ENCODE measurements at regions not wholly inside any gene's neighbourhood (a gene's known extent, or its start where the extent isn't known, plus 50 kb on each side); places are given as distances from the start of the nearest gene placed in this dataset.

DNA sequence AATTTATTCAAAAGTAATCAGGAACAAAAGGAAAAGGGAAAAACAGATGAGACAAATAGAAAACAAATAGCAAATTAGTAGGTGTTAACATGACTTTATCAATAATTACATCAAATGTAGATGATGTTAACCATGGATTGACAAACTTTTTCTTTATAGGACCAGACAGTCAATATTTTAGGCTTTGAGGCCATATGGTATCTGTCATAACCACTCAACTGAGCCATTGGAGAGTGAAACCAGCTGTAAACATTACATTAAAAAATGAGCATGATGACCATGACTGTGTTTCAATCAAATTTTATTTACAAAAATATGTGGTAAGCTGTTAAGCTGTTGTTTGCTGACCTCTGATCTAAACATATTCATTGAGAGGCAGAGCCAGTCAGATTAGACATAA, 118.5 kb upstream of the NWD2 start:
- no peak for DNase-seq

DNA sequence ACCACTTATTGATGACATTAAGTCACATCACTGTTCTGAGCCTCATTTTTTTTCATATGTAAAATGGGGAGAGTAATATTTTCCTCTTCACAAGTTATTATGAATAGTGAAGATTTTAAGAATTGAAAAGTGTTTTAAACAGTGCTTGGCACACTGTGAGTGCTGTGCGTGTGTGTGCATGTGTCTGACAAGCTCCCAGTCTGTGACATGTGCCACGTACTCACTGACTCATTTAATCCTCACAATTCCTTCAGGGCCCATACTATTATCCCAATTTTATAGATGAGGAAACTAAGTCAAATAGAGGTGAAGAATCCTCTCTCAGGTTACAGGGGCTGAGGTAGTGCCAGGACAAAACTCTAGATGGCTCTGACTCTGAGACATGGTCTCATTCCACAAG, 114.1 kb upstream of the NWD2 start:
- no peak for DNase-seq

DNA sequence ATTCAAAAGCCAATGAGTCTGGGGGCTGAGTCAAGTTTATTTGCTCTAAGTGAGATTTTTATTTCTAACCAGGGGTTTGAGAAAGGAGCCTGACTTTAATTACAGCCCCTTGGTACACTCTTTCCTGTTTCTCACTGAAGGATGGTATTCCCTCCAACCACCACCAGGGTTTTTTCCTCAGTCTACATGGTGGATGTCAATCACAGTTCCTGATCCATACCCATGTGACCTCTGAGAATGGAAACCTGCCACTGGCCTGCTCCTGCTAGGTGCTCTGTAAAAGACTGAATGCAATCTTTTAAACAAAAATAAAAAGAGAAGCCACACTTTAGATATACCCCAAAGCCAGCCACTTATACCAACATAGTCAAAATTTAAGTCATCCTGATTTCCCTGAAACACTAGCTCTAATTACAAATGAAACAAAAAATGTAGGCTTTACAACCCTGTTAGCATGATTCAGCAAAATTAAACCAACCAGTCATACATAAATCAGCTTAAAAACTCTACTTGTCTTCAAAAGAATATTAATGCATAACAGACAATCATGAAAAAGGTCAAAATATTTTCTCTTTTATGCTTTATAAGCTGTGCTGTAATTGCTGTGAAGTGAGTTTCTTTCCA, 112.1 kb upstream of the NWD2 start:
- DNase-seq = no peak

DNA sequence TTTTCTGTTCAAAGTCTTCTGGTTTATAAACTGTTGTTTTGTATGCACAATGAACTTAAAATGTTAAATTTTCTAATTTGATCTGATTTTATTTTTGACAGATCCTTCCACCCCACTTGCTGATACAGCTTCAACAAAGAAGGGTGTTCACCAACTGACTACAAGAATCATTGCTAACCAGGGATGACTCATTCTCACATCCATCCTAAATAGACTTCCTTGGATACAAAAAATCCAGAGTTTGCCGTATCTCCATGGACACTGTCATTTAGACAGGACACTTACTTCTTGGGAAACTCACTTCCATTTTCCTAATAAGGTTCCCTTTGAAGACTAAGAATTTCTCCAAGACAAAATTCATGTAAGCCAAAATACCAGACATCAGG, 111.6 kb upstream of the NWD2 start:
- DNase-seq = no peak

DNA sequence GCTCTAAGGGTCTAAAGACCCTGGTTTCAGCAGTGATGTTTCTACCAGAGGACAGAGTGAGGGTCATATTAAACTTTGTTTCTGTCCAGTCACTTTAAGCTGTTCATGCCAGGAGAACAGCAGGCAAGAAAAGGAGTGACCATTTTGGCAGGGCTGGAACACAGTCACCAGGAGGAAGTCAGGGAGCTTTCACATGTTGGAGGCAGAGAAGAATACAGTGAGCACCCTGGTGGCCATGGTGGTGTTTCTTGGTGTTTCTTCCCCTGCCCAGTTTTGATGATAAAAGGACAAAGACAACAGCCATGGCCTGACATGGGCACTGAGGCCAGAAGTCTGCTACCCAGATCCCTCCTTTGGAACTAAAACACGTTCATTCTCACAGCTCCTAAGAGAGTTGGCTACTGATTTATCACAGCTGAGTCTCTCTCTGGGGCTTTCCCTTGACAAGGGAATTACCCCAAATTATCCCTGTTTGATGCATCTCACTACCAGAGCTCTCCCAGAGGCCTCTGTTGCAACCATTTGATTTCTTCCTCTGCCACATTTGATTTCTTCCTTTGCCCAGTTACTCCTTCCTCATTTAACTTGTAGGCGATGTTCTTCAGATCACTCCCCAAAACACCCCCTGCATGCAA, 106.4 kb upstream of the NWD2 start:
- DNase-seq = no peak

DNA sequence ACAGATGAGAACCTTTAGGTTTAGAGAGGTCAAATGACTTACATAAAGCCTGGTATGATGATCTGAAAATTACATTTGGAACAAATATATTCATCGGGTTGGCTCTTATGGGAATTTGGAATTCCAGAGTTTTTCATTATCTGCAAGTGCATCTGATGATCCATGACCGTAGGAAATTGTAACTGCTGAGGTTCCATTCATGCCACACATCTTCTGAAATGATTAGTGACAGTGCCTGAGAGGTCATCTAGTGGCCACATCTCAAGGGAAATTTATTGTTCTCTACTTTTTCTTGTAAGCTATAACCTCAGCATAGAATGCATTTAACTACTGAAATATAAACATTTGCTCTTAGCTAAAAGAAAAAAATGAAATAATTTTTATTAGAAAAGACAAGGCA, 105.8 kb upstream of the NWD2 start:
- no peak for DNase-seq

DNA sequence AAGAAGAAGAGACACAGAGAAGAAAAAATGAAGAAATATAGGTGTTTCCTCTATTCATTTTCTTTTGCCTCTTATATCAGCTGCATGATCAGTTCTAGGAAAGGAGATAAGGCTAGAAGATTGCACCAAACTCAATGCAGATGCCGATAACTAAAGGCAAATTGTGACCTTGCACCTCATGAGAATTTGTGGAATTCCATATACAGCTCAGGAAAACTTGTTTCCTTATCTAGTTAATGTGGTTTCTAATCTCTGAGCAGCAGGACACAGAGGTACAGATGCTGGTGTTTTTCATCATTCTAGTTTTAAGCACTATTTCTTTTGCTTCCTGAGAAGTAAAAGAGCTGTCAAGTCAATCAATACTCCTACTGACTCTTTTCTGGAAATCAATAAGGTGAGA, 104.6 kb upstream of the NWD2 start:
- DNase-seq = no peak

DNA sequence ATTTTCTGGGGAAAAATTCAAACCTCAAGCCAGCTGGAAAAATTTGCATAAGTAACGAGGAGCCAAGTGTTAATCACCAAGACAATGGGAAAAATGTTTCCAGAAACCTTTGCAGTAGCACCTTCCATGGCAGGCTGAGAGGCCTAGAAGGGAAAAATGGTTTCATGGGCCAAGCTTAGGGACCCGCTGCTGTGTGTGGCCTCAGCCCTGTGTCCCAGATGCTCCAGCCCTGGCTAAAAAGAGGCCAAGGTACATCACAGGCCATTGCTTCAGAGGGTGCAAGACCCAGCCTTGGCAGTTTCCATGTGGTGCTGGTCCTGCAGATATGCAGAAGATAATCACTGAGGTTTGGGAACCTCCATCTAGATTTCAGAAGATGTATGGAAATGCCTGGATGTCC, 98.3 kb upstream of the NWD2 start:
- DNase-seq = no peak

DNA sequence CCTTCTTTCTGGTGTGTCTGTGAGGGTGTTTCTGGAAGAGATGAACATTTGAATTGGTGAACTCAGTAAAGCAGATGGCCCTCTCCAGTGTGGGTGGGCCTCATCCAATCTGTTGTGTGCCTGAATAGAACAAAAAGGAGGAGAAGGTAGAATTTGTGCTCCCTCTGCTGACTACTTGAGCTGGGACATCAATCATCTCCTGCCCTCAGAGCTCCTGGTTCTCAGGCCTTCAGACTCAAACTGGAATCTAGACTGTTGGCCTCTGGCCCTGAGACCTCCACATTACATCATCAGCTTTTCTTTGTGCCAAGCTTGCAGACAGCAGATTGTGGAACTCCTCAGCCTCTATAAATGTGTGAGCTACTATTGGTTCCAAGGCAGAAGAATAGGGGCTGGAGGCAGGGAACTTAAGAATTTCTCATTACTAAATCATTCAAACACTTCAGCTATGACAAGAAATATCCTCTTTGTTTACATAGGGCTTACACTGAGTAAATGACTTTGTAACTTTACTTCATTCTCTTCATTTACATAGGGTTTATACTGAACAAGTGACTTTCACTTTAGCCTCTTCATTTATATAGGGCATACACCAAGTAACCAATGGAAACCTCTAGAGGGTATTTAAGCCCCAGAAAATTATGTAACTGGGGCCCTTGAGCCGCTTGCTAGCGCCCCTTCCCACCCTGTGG, 86.9 kb upstream of the NWD2 start:
- no peak for DNase-seq

DNA sequence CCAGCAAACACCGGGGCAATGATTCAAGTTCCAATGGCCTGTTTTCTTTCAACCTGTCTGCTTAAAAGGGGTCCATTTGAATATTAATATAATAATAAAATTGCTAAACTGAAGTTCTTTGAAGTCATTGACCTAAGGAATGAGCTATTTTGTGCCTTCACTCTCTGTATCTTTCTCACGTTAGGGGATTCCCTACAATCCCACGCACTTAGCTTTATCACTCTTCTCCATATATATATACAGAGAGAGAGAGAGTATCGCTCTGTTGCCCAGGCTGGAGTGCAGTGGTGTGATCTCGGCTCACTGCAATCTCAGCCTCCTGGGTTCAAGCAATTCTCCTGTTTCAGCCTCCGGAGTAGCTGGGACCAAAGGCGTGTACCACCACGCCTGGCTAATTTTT, 83.9 kb upstream of the NWD2 start:
- no peak for DNase-seq

DNA sequence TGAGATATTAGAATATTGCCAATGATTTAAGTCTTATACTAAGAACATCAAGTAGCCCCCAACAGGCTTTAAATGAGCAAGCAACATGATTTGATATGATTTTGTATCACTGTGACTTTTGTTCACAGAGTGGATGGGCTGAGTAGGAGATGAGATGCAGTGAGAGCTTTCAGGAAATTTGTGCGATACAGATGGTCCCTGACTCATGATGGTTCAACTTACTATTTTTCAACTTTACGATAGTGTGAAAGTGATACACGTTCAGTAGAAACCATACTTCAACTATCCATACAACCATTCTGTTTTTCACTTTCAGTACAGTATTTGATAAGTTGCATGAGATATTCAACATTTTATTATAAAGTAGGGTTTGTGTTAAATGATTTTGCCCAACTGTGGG, 78.7 kb upstream of the NWD2 start:
- DNase-seq = no peak

DNA sequence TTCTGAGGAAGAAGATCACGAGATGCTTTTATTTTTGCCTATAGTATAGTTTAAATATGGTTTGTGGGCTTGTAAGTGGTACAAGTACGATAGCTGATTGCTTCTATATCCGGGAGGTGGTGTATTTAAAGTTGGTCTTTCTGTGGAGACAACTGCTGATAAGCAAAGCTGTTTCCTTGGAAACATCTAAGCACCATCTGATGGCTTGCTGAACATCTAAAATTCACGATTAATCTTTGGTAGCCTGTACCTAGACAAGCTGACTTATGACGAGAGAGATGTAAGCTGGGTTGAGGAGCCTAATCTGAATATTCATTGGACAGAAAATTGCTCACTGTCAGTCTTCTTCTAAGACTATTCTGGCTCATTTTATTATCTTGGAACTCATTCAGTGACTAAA, 74.6 kb upstream of the NWD2 start:
- DNase-seq = no peak

DNA sequence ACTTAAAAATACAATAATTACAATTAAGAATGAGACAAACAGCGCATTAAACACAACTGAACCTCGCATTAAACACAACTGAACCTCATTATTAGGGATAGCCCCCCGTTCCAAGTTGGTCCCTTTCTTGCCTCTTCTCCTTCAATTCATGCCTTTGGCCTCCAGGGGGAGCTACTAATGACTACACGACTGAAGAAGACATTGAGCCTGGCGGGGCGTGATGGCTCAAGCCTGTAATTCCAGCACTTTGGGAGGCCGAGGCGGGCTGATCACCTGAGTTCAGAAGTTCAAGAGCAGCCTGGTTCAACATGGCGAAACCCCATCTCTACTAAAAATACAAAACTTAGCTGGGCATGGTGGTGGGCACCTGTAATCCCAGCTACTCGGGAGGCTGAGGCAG, 56.4 kb upstream of the NWD2 start:
- no peak for DNase-seq
